ENCODE measurements at regions not wholly inside any gene's neighbourhood (a gene's known extent, or its start where the extent isn't known, plus 50 kb on each side); places are given as distances from the start of the nearest gene placed in this dataset.

DNA sequence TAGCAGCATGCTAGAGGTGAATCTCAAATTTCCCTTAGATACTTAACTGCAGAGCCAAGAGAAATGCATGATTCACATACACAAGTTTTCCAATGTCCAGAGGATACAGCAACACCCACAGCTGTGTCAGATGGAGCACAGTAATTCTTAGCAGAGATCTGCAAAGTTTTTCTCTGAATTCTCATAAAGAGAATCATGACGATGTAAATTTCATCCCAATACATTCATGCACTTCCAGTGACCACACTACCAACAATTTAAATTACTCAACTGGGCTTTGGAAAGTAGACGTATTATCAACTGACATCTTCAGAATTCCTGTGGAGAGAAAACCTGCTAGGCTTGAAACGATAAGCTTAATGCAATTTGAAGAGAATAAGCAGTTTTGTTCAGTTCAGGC lies 378.8 kb upstream of the TLE4 start:
- TF ChIP-seq, protein P1, sequence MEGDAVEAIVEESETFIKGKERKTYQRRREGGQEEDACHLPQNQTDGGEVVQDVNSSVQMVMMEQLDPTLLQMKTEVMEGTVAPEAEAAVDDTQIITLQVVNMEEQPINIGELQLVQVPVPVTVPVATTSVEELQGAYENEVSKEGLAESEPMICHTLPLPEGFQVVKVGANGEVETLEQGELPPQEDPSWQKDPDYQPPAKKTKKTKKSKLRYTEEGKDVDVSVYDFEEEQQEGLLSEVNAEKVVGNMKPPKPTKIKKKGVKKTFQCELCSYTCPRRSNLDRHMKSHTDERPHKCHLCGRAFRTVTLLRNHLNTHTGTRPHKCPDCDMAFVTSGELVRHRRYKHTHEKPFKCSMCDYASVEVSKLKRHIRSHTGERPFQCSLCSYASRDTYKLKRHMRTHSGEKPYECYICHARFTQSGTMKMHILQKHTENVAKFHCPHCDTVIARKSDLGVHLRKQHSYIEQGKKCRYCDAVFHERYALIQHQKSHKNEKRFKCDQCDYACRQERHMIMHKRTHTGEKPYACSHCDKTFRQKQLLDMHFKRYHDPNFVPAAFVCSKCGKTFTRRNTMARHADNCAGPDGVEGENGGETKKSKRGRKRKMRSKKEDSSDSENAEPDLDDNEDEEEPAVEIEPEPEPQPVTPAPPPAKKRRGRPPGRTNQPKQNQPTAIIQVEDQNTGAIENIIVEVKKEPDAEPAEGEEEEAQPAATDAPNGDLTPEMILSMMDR (IDR thresholded peaks at IDR 0.05): no peak
- no peak for TF ChIP-seq POLR2A (IDR thresholded peaks at IDR 0.05)

Measured in uterus (tissue), 2 donors.